K562 (cell line): ENCODE measurements at regions not wholly inside any gene's neighbourhood (a gene's known extent, or its start where the extent isn't known, plus 50 kb on each side); places are given as distances from the start of the nearest gene placed in this dataset.

ENCODE experiments used
- ATAC-seq: fragments of 200-7000 bp; cut with Tn5 transposase; 3 replicates; pipeline ENCODE4 v1.9.1; 2020; ENCODE audit warnings: moderate library complexity
- BruUV-seq: library from RNA; stranded (reverse); fragments of 400-500 nt; replicated peaks from 2 replicates; lab custom pipeline; 2021; lab: Mats Ljungman, UMichigan
- CTCF ChIA-PET: fragments of 300-600 bp; formaldehyde crosslinking; extraction: SDS; loops from one replicate; lab custom pipeline; 2021; ENCODE audit warnings: low intra/inter-chr PET ratio; lab: Yijun Ruan, JAX
- POLR2A ChIA-PET: fragments of 300-600, 350-650 bp; sonication (Branson Sonifier 250); formaldehyde crosslinking; extraction: SDS; loops from one replicate; lab custom pipeline; 2021; ENCODE audit warnings: antibody characterized with exemption, inconsistent platforms; lab: Yijun Ruan, JAX
- DNase-seq, 4 experiments: peaks; one replicate each; pipeline versions ENCODE4 v3.0.0 to v3.0.0-alpha.2; 2011 to 2018; ENCODE audit warnings: low spot score in 3 of 4, mixed read lengths in 3 of 4; ENCODE audit errors: extremely low read depth in 1 of 4
- FAIRE-seq: peaks from 2 replicates; lab custom pipeline; 2011; peaks lifted over from hg19 to GRCh38; lab: Jason Lieb, UNC
- H2AFZ ChIP-seq: 2 replicates; pipeline ENCODE4 v1.6.0; 2011; ENCODE audit warnings: low read depth, low read length, control low read depth, inconsistent platforms
- H3K27ac ChIP-seq: fragments of 200-600 bp; 3 replicates; pipeline ENCODE4 v1.8.0; 2011; ENCODE audit warnings: low read depth, mild to moderate bottlenecking, control low read depth, inconsistent platforms, low read length, moderate library complexity, mixed read lengths; ENCODE audit errors: extremely low read depth
- H3K27me3 ChIP-seq, 2 experiments: fragments of 300-600 bp in 1 of 2; 2 replicates in 1 of 2; 3 replicates in 1 of 2; pipeline versions ENCODE4 v1.6.0 to v1.8.0; 2011; ENCODE audit warnings: inconsistent platforms in 2 of 2, low read length in 2 of 2, mild to moderate bottlenecking in 1 of 2, mixed read lengths in 1 of 2, moderate library complexity in 1 of 2; ENCODE audit not compliant: control insufficient read depth in 2 of 2, insufficient read depth in 2 of 2
- H3K36me3 ChIP-seq: fragments of 300-600 bp; 3 replicates; pipeline ENCODE4 v1.8.0; 2011; ENCODE audit warnings: mild to moderate bottlenecking, low read length, inconsistent platforms; ENCODE audit not compliant: control insufficient read depth, insufficient read depth
- H3K4me1 ChIP-seq, 2 experiments: fragments of 200-600 bp in 1 of 2; replicated peaks in 1 of 2; 2 replicates in 1 of 2; 3 replicates in 1 of 2; pipeline versions ENCODE4 v1.5.1 to v1.8.0; 2011; ENCODE audit warnings: inconsistent platforms in 2 of 2, low read length in 2 of 2, mild to moderate bottlenecking in 1 of 2, mixed read lengths in 1 of 2, moderate library complexity in 1 of 2; ENCODE audit not compliant: control insufficient read depth in 2 of 2, insufficient read depth in 2 of 2
- H3K4me2 ChIP-seq: 2 replicates; pipeline ENCODE4 v1.6.1; 2011; ENCODE audit warnings: low read length, control low read depth, inconsistent platforms, mixed read lengths; ENCODE audit not compliant: insufficient read depth
- H3K4me3 ChIP-seq: fragments of 200-600 bp; sonication (generic), shearing (Covaris generic); 2 replicates; pipeline ENCODE4 v1.5.1; 2016; ENCODE audit warnings: control low read depth, inconsistent platforms
- H3K79me2 ChIP-seq: fragments of 200-600 bp; 3 replicates; pipeline ENCODE4 v1.8.0; 2011; ENCODE audit warnings: low read length, inconsistent platforms; ENCODE audit not compliant: control insufficient read depth, insufficient read depth
- H3K9ac ChIP-seq, 2 experiments: 2 replicates each; pipeline versions ENCODE4 v1.6.0 to v1.6.1; 2011; ENCODE audit warnings: low read depth in 2 of 2, low read length in 2 of 2, control low read depth in 1 of 2, inconsistent platforms in 1 of 2, mild to moderate bottlenecking in 1 of 2, mixed read lengths in 1 of 2; ENCODE audit not compliant: insufficient read depth in 1 of 2
- H3K9me1 ChIP-seq: one replicate; pipeline ENCODE4 v1.6.0; 2011; ENCODE audit warnings: inconsistent platforms, mild to moderate bottlenecking, low read length, moderate library complexity; ENCODE audit not compliant: control insufficient read depth, insufficient read depth
- H3K9me3 ChIP-seq: replicated peaks from 2 replicates; pipeline ENCODE4 v1.5.1; 2011; ENCODE audit warnings: low read depth, low read length, inconsistent platforms; ENCODE audit not compliant: control insufficient read depth, insufficient read depth
- H4K20me1 ChIP-seq: replicated peaks from 2 replicates; pipeline ENCODE4 v1.6.1; 2011; ENCODE audit warnings: low read length, inconsistent platforms, mixed read lengths; ENCODE audit not compliant: control insufficient read depth, insufficient read depth
- CBFA2T3 ChIP-seq: fragments of 450-650 bp; IDR thresholded peaks from 2 replicates; pipeline ENCODE4 v1.6.1; 2017
- CREM ChIP-seq: IDR thresholded peaks from 2 replicates; pipeline ENCODE4 v1.6.1; 2014; ENCODE audit warnings: antibody characterized with exemption, low read depth
- NONO ChIP-seq, 2 experiments: fragments of 200-400 bp in 1 of 2; fragments of 450-650 bp in 1 of 2; formaldehyde crosslinking in 1 of 2; IDR thresholded peaks; 2 replicates each; pipeline ENCODE4 v1.6.1; 2017; ENCODE audit warnings: low read depth in 2 of 2, mild to moderate bottlenecking in 2 of 2, moderate library complexity in 2 of 2, low read length in 1 of 2
- SIN3A ChIP-seq, 2 experiments: fragments of 150-350 bp in 1 of 2; IDR thresholded peaks; 2 replicates each; pipeline ENCODE4 v1.6.1; 2011 to 2016; ENCODE audit warnings: borderline replicate concordance in 2 of 2, low read depth in 2 of 2, low read length in 2 of 2, mild to moderate bottlenecking in 2 of 2, moderate library complexity in 2 of 2; ENCODE audit not compliant: control insufficient read depth in 1 of 2
- SRF ChIP-seq, 2 experiments: fragments of 250-450, 450-650 bp in 1 of 2; sonication (Bioruptor Pico) in 1 of 2; sonication (generic) in 1 of 2; formaldehyde crosslinking; IDR thresholded peaks; 2 replicates each; pipeline versions ENCODE4 v1.5.0 to v1.5.1; 2020 to 2022; ENCODE audit warnings: mild to moderate bottlenecking in 1 of 2, missing genetic modification reagents in 1 of 2
- ZFPM2 ChIP-seq: fragments of 250-450 bp; sonication (Bioruptor Pico); IDR thresholded peaks from 2 replicates; pipeline ENCODE4 v1.5.1; 2022; ENCODE audit warnings: mild to moderate bottlenecking
- ZNF134 ChIP-seq: fragments of 250-450 bp; sonication (Bioruptor Pico); conservative IDR thresholded peaks from 2 replicates; pipeline ENCODE4 v1.4.0; 2020
- ZNF444 ChIP-seq: fragments of 250-450 bp; sonication (Bioruptor Pico); IDR thresholded peaks from 2 replicates; pipeline ENCODE4 v1.4.0; 2020; ENCODE audit warnings: mild to moderate bottlenecking, moderate library complexity
- in situ Hi-C: fragments of 300-500 bp; cut with MboI; formaldehyde crosslinking; loops from 4 replicates; pipeline ENCODE4 v1.15.0; 2018; ENCODE audit warnings: inconsistent platforms, mixed read lengths
- intact Hi-C: fragments of 100-400 bp; cut with micrococcal nuclease; formaldehyde crosslinking; loops from 2 replicates; pipeline ENCODE4 v1.14.2; 2022
- TF ChIP-seq, protein P1 (sequence below): conservative IDR thresholded peaks from 2 replicates; pipeline ENCODE4 v1.6.1; 2011; ENCODE audit warnings: low read depth, mild to moderate bottlenecking, low read length; ENCODE audit not compliant: control insufficient read depth

DNA sequence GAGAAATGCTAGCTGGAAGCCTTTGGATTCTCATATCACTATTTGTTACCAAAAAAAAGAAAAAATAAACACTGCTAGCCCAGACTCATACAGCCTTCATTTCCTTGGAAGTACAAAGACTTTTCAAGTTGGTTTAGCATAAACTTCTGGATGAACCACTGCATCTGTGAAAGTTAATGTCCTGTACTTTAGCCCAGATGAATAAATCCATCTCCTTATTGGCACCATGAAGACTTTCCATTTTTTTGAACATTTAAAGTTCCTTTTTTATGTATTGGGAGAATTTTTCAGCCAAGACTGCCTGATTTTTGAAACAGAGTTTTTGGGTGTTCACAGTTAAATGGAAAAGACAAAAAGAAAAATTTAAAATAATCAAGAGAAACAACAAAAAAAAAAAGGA is 184.0 kb upstream of the C1orf87 start:
- Histone ChIP-seq H3K9me3 (no peaks in the 10 kb centered on the region), H3K79me2 (no peaks in the 10 kb centered on the region), H3K4me2 (no peak overlapping the region), H3K27ac (no peak overlapping the region), H3K4me1 (no peaks in the 10 kb centered on the region; a peak in 2 of 5 replicates), H3K9ac (no peak overlapping the region), H2AFZ (no peak overlapping the region), H3K9me1 (no peaks in the 10 kb centered on the region), H3K4me3 (no peak overlapping the region), H4K20me1 (no peaks in the 10 kb centered on the region), H3K27me3 (no peaks in the 10 kb centered on the region), H3K36me3 (no peaks in the 10 kb centered on the region)
- ChIA-PET POLR2A (no interaction called here), CTCF (no interaction called here)
- in situ Hi-C loops, result no loop called here
- no TSS peak for BruUV-seq
- FAIRE-seq (no peak), DNase-seq (no peak), ATAC-seq (no peak)
- intact Hi-C loops, result no loop called here
- TF ChIP-seq CREM, result no peak
- no peak for TF ChIP-seq ZNF134 (CRISPR knock-in tag)
- no peak for TF ChIP-seq SIN3A (IDR thresholded peaks at IDR 0.05; ENCODE audit: borderline replicate concordance in 2 of 2, control insufficient read depth in 1 of 2, low read depth in 2 of 2, low read length in 2 of 2)
- no peak for TF ChIP-seq ZFPM2 (CRISPR knock-in tag)
- TF ChIP-seq NONO (IDR thresholded peaks at IDR 0.05; ENCODE audit: low read depth in 2 of 2, low read length in 1 of 2), result no peak
- no peak for TF ChIP-seq CBFA2T3
- TF ChIP-seq ZNF444, result no peak
- TF ChIP-seq SRF (CRISPR knock-in tag; IDR thresholded peaks at IDR 0.05), result no peak
- TF ChIP-seq, protein P1, sequence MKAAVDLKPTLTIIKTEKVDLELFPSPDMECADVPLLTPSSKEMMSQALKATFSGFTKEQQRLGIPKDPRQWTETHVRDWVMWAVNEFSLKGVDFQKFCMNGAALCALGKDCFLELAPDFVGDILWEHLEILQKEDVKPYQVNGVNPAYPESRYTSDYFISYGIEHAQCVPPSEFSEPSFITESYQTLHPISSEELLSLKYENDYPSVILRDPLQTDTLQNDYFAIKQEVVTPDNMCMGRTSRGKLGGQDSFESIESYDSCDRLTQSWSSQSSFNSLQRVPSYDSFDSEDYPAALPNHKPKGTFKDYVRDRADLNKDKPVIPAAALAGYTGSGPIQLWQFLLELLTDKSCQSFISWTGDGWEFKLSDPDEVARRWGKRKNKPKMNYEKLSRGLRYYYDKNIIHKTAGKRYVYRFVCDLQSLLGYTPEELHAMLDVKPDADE, result no peak
